Kidney capillary endothelial cell (primary cell): ENCODE measurements at regions not wholly inside any gene's neighbourhood (a gene's known extent, or its start where the extent isn't known, plus 50 kb on each side); places are given as distances from the start of the nearest gene placed in this dataset.

Experiments
- DNase-seq: peaks from one replicate; pipeline ENCODE4 v3.0.0-alpha.2; 2018; ENCODE audit warnings: low spot score

DNA sequence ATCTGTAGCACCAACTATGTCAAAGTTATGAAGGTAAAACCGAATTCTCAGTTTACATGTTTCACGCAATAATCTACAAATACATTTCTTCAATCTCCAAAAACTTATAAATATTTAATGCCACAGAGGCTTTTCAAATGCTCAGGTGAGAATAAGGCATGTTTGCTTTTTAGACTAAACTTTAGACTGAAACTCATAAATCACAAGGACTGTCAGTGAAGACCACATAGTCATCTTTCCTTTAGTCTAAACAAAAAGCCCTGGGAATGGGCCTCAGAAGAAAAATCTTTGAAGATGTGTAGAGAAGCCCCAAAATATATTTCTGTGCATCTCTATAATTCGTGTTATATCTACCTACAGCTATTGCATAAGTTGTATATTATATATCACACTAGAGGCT is 54.5 kb upstream of the DCTD start:
- DNase-seq: no peak

DNA sequence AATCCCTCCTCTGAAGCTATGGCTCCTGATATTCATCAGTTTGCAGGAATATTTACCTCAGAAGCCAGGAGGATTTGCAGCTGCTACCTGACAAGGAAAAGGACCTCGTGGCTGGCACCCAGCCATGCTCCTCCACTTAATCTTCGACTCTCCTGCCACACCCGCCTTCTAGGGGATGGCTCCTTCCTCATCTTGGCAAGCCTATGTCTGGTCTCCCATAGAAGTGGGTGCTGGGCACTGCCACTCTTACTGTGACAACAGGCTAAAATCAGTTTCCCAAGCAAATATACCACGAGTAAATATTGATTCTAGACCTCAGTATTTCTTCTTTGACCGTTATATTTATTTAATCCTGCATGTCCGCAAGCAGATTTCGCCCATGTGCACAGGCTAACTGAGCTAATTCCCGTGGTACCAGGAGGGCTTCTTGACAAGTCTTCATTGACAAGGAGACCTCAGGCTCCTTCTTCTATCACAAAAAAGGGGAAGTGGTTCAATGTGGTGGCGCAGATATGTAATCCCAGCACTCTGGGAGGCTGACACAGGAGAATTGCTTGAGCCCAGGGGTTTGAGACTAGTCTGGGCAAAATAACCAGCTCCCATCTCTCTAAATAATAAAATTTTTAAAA is 52.6 kb upstream of the DCTD start:
- DNase-seq: no peak

DNA sequence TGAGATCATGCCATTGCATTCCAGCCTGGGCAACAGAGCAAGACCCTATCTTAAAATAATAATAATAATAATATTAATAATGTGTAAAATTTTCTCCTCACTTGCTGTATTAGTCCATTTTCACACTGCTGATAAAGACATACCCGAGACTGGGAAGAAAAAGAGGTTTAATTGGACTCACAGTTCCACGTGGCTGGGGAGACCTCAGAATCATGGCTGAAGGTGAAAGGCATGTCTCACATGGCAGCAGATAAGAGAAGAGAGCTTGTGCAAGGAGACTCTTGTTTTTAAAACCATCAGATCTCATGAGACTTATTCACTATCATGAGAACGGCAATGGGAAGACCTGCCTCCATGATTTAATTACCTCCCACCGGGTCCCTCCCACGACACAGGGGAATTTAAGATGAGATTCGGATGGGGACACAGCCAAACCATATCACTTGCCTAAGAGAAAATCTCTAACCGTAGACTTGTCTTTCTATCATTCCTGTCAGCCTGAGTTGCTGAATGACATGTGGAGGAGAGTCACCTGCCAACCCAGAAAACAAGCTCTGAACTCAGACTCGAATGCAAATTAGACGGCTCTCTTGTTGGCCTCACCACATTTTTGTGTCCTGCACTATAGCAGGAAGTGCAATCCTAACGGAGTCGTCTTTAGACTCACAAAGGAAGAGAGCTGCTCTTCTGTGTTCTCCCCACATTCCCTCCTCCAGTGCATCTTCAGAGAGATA is 51.9 kb upstream of the DCTD start:
- DNase-seq: no peak

DNA sequence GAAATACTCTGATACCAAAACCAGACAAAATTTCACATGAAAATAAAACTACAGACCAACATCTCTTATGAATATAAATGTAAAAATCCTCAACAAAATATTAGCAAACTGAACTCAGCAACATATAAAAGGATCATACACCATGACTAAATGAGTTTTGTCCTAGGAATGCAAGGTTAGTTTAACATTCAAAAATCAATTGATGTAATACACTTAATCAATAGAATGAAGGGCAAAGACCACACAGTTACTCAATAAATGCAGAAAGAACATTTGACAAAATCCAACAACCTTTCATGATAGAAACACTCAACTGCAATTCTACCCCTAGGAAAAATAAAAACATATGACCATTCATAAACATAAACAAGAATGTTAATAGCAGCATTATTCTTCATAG is 50.2 kb upstream of the DCTD start:
- no peak for DNase-seq
